ENCODE measurements at regions not wholly inside any gene's neighbourhood (a gene's known extent, or its start where the extent isn't known, plus 50 kb on each side); places are given as distances from the start of the nearest gene placed in this dataset.

DNA sequence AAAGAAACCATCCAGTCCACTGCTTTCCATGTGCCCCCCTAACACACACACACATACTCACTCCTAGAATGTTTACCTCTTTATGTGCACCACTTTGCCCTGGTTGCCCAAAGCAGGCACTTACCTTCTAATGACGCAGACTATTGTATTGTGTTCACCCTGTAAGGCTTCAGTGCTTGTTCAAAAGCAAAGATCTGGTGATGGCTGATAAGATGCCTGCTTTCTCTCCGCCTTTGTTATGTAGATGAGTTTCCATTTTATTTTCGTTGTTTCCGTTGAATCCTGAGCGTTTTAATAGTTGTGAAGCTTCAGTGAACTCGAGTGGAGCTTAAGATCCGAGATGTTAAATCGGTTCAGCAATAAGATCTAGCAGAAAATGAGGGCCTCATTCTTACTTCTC is 452.7 kb downstream of the TMEM114 start (continued):
- TF ChIP-seq, protein P1, sequence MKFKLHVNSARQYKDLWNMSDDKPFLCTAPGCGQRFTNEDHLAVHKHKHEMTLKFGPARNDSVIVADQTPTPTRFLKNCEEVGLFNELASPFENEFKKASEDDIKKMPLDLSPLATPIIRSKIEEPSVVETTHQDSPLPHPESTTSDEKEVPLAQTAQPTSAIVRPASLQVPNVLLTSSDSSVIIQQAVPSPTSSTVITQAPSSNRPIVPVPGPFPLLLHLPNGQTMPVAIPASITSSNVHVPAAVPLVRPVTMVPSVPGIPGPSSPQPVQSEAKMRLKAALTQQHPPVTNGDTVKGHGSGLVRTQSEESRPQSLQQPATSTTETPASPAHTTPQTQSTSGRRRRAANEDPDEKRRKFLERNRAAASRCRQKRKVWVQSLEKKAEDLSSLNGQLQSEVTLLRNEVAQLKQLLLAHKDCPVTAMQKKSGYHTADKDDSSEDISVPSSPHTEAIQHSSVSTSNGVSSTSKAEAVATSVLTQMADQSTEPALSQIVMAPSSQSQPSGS (tag by site-specific recombination; IDR thresholded peaks at IDR 0.05; ENCODE audit: low read depth), result no peak
- TF ChIP-seq, protein P2, sequence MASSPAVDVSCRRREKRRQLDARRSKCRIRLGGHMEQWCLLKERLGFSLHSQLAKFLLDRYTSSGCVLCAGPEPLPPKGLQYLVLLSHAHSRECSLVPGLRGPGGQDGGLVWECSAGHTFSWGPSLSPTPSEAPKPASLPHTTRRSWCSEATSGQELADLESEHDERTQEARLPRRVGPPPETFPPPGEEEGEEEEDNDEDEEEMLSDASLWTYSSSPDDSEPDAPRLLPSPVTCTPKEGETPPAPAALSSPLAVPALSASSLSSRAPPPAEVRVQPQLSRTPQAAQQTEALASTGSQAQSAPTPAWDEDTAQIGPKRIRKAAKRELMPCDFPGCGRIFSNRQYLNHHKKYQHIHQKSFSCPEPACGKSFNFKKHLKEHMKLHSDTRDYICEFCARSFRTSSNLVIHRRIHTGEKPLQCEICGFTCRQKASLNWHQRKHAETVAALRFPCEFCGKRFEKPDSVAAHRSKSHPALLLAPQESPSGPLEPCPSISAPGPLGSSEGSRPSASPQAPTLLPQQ (tag by site-specific recombination; IDR thresholded peaks at IDR 0.05), result no peak
- TF ChIP-seq, protein P3, sequence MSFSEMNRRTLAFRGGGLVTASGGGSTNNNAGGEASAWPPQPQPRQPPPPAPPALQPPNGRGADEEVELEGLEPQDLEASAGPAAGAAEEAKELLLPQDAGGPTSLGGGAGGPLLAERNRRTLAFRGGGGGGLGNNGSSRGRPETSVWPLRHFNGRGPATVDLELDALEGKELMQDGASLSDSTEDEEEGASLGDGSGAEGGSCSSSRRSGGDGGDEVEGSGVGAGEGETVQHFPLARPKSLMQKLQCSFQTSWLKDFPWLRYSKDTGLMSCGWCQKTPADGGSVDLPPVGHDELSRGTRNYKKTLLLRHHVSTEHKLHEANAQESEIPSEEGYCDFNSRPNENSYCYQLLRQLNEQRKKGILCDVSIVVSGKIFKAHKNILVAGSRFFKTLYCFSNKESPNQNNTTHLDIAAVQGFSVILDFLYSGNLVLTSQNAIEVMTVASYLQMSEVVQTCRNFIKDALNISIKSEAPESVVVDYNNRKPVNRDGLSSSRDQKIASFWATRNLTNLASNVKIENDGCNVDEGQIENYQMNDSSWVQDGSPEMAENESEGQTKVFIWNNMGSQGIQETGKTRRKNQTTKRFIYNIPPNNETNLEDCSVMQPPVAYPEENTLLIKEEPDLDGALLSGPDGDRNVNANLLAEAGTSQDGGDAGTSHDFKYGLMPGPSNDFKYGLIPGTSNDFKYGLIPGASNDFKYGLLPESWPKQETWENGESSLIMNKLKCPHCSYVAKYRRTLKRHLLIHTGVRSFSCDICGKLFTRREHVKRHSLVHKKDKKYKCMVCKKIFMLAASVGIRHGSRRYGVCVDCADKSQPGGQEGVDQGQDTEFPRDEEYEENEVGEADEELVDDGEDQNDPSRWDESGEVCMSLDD (tag by site-specific recombination; IDR thresholded peaks at IDR 0.05), result no peak

GRCh38 chr16:8130197-8130596 is 460.1 kb downstream of the TMEM114 start:
- no peaks in the 10 kb centered on the region for H3K4me1 ChIP-seq (ENCODE audit: control insufficient read depth, insufficient read depth, low read length)
- CTCF ChIA-PET, result no interaction called here
- TF ChIP-seq KLF9 (tag by site-specific recombination; IDR thresholded peaks at IDR 0.05; ENCODE audit: low read depth) (no peak), PRDM1 (tag by site-specific recombination; IDR thresholded peaks at IDR 0.05) (no peak), ZNF549 (tag by site-specific recombination; IDR thresholded peaks at IDR 0.05) (no peak), ZSCAN23 (tag by site-specific recombination; IDR thresholded peaks at IDR 0.05) (no peak), ZNF558 (tag by site-specific recombination; IDR thresholded peaks at IDR 0.05) (no peak), SP3 (tag by site-specific recombination; IDR thresholded peaks at IDR 0.05) (no peak), MZF1 (tag by site-specific recombination; IDR thresholded peaks at IDR 0.05; ENCODE audit: borderline replicate concordance) (no peak), ZNF830 (tag by site-specific recombination; IDR thresholded peaks at IDR 0.05; ENCODE audit: low read depth) (no peak), ZNF214 (tag by site-specific recombination; IDR thresholded peaks at IDR 0.05; ENCODE audit: borderline replicate concordance) (no peak), ZNF473 (tag by site-specific recombination; IDR thresholded peaks at IDR 0.05) (no peak), ZNF24 (tag by site-specific recombination; IDR thresholded peaks at IDR 0.05) (no peak), ZIC2 (tag by site-specific recombination; IDR thresholded peaks at IDR 0.05) (no peak), ZNF626 (tag by site-specific recombination; IDR thresholded peaks at IDR 0.05) (no peak), ZNF37A (tag by site-specific recombination; IDR thresholded peaks at IDR 0.05) (no peak), PRDM10 (tag by site-specific recombination; IDR thresholded peaks at IDR 0.05) (no peak), BCL11A (tag by site-specific recombination; IDR thresholded peaks at IDR 0.05; ENCODE audit: low read depth) (no peak), REPIN1 (tag by site-specific recombination; IDR thresholded peaks at IDR 0.05; ENCODE audit: low read depth) (no peak)
- TF ChIP-seq, protein P4, sequence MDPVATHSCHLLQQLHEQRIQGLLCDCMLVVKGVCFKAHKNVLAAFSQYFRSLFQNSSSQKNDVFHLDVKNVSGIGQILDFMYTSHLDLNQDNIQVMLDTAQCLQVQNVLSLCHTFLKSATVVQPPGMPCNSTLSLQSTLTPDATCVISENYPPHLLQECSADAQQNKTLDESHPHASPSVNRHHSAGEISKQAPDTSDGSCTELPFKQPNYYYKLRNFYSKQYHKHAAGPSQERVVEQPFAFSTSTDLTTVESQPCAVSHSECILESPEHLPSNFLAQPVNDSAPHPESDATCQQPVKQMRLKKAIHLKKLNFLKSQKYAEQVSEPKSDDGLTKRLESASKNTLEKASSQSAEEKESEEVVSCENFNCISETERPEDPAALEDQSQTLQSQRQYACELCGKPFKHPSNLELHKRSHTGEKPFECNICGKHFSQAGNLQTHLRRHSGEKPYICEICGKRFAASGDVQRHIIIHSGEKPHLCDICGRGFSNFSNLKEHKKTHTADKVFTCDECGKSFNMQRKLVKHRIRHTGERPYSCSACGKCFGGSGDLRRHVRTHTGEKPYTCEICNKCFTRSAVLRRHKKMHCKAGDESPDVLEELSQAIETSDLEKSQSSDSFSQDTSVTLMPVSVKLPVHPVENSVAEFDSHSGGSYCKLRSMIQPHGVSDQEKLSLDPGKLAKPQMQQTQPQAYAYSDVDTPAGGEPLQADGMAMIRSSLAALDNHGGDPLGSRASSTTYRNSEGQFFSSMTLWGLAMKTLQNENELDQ (tag by site-specific recombination; IDR thresholded peaks at IDR 0.05; ENCODE audit: low read depth), result no peak
- TF ChIP-seq, protein P2 (tag by site-specific recombination; IDR thresholded peaks at IDR 0.05), result no peak
- TF ChIP-seq, protein P5, sequence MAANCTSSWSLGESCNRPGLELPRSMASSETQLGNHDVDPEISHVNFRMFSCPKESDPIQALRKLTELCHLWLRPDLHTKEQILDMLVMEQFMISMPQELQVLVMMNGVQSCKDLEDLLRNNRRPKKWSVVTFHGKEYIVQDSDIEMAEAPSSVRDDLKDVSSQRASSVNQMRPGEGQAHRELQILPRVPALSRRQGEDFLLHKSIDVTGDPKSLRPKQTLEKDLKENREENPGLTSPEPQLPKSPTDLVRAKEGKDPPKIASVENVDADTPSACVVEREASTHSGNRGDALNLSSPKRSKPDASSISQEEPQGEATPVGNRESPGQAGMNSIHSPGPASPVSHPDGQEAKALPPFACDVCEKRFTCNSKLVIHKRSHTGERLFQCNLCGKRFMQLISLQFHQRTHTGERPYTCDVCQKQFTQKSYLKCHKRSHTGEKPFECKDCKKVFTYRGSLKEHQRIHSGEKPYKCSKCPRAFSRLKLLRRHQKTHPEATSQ (tag by site-specific recombination; IDR thresholded peaks at IDR 0.05), result no peak

More at GRCh38 chr16:8130197-8130596, 460.1 kb downstream of the TMEM114 start:
- Histone ChIP-seq H3K9me3 (ENCODE audit: control insufficient read depth, insufficient read depth, low read depth, low read length) (no peaks in the 10 kb centered on the region), H3K27ac (ENCODE audit: extremely low read depth, low read depth, low read length) (no peak overlapping the region), H3K36me3 (ENCODE audit: control insufficient read depth in 2 of 2, insufficient read depth in 1 of 2, low read length in 2 of 2) (no peaks in the 10 kb centered on the region), H3K4me3 (ENCODE audit: low read depth, low read length) (no peak overlapping the region)
- POLR2A ChIA-PET, result no interaction called here
